ENCODE measurements at regions not wholly inside any gene's neighbourhood (a gene's known extent, or its start where the extent isn't known, plus 50 kb on each side); places are given as distances from the start of the nearest gene placed in this dataset.
"Not testable (repeated sequence)": the region's sequence is repeated elsewhere in the genome, so short reads cannot be mapped to it uniquely, and the experiment has no call there.

GRCh38 chr17:70327279-70327678 lies 157.9 kb downstream of the KCNJ2 start:
- DNase-seq = no peak

GRCh38 chr17:70327723-70328122 lies 158.4 kb downstream of the KCNJ2 start:
- no peak for DNase-seq

GRCh38 chr17:70329721-70330120 lies 160.4 kb downstream of the KCNJ2 start:
- DNase-seq = no peak

- DNase-seq = not testable (repeated sequence)
Measured at GRCh38 chr17:70331066-70331465, 161.7 kb downstream of the KCNJ2 start.

GRCh38 chr17:70332356-70333210 lies 163.3 kb downstream of the KCNJ2 start:
- no peak for DNase-seq

GRCh38 chr17:70336411-70336810 lies 167.1 kb downstream of the KCNJ2 start:
- no peak for DNase-seq

- no peak for DNase-seq
Measured at GRCh38 chr17:70338946-70339354, 169.6 kb downstream of the KCNJ2 start.

GRCh38 chr17:70343114-70343513 lies 173.8 kb downstream of the KCNJ2 start:
- DNase-seq = no peak

- DNase-seq = no peak
Measured at GRCh38 chr17:70344386-70345060, 175.2 kb downstream of the KCNJ2 start.

- DNase-seq = no peak
Measured at GRCh38 chr17:70345061-70345460, 175.7 kb downstream of the KCNJ2 start.

- DNase-seq = no peak
Measured at GRCh38 chr17:70352834-70353233, 183.5 kb downstream of the KCNJ2 start.

- no peak for DNase-seq
Measured at GRCh38 chr17:70353408-70354092, 184.2 kb downstream of the KCNJ2 start.

- DNase-seq = no peak
Measured at GRCh38 chr17:70355185-70355584, 185.9 kb downstream of the KCNJ2 start.

- DNase-seq = peak; percentile 18
Measured at GRCh38 chr17:70357190-70357589, 187.9 kb downstream of the KCNJ2 start.

GRCh38 chr17:70365091-70365583 lies 195.8 kb downstream of the KCNJ2 start:
- no peak for DNase-seq

- DNase-seq = no peak
Measured at GRCh38 chr17:70366386-70366785, 197.1 kb downstream of the KCNJ2 start.

GRCh38 chr17:70368011-70368410 lies 198.7 kb downstream of the KCNJ2 start:
- DNase-seq = no peak

- DNase-seq = no peak
Measured at GRCh38 chr17:70369391-70369790, 200.1 kb downstream of the KCNJ2 start.

- DNase-seq = no peak
Measured at GRCh38 chr17:70370816-70371215, 201.5 kb downstream of the KCNJ2 start.

GRCh38 chr17:70373369-70373768 lies 204.0 kb downstream of the KCNJ2 start:
- DNase-seq = no peak

- no peak for DNase-seq
Measured at GRCh38 chr17:70374496-70374895, 205.2 kb downstream of the KCNJ2 start.

- DNase-seq = no peak
Measured at GRCh38 chr17:70375406-70375805, 206.1 kb downstream of the KCNJ2 start.

Data from NCI-H2227 treated with DMSO at 0.1 percent for 48 hours (cell line).